HG03025 (cell line): ENCODE measurements at regions not wholly inside any gene's neighbourhood (a gene's known extent, or its start where the extent isn't known, plus 50 kb on each side); places are given as distances from the start of the nearest gene placed in this dataset.
"Not testable (repeated sequence)": the region's sequence is repeated elsewhere in the genome, so short reads cannot be mapped to it uniquely, and the experiment has no call there.

Experiments
- ATAC-seq: cut with Tn5 transposase; IDR thresholded peaks from one replicate; pipeline ENCODE4 v1.9.1; 2021; ENCODE audit warnings: mild to moderate bottlenecking, moderate library complexity; ENCODE audit not compliant: unreplicated experiment, low FRiP score

DNA sequence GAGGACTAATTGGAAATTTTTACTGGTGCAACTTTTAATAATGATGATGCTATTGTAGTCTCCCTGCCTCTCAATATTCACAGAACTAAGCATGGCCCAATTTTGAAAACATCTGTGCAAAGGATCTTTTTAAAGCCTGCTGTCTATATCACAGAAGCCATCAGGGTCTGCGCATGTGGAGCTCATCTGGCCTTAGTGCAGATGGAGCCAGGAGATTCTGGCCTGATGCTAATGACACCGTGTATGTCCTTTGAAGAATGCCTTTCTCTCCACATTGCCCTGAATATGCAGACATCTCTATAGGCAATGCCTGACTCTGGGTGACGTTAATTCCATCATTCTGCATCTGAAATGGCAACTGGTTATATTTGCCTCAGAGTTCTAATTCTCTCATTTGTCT lies 1205.9 kb downstream of the AACS start:
- no peak for ATAC-seq

DNA sequence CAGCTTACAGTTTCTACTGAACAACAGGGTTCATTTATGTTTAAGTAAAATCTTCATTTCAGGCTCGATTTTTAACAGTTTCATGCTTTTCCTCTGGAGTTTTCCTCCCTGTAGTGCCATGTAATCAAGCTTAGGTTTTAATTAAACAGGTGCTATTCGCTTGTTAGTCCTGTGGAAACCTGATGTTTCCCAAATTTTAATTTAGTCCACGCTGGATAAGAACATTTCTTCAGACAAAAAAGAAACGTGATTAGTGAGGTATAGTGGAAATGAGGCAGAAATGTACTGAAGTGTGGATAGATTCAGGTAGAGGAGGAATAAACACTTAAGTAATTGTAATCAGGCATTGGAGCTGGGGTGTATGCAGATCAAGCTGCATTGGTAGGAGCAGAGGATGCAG lies 1217.5 kb downstream of the AACS start:
- no peak for ATAC-seq

DNA sequence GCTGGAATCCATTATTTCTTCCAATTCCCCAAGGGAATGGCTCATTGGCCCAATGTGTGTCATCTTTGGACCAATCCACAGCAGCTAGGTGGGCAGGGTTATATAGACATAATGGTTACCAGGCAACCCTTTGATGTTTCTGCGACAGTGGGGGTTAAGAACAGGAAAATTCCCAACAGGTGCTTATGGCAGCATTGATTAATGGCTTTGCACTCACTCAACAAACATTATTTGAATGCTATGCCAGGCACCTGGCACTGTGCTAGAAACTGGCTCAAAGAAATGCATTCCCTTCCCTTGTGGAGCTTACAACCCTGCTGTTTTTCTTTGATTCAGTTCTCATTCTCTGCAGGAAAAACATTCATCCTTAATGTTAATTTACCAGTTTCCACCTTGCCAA lies 1221.0 kb downstream of the AACS start:
- no peak for ATAC-seq

- ATAC-seq, result no peak
These were observed 1225.2 kb downstream of the AACS start for GRCh38 chr12:126290456-126290855.

- not testable (repeated sequence) for ATAC-seq
These were observed 1226.8 kb downstream of the AACS start for GRCh38 chr12:126291987-126292386.

GRCh38 chr12:126295652-126296051 lies 1230.4 kb downstream of the AACS start:
- no peak for ATAC-seq

GRCh38 chr12:126309278-126309677 lies 1244.0 kb downstream of the AACS start:
- no peak for ATAC-seq

DNA sequence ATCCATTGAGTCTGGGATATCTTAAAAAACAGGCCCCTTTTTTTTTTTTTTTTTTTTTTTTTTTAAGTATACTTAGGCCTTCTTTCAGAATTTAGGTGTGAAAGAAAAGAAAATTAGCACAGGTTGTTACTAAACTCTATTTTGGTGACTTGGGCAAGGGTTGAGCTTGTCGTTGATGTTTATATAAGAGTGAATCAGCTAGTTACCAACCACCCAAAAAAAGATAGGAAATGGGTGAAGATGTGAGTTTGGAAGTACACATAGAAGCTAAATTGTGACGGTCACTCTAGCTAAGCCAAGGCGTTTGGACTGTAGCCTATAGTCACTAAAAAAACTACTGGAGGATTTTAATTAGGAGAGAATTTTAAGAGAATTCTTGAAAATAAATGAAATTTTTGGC lies 1247.2 kb downstream of the AACS start:
- ATAC-seq, result no peak

- no peak for ATAC-seq
These were observed 1251.2 kb downstream of the AACS start for GRCh38 chr12:126316411-126316810.

- ATAC-seq, result no peak
These were observed 1272.6 kb downstream of the AACS start for GRCh38 chr12:126337556-126338441.

GRCh38 chr12:126342866-126343265 lies 1277.6 kb downstream of the AACS start:
- no peak for ATAC-seq

DNA sequence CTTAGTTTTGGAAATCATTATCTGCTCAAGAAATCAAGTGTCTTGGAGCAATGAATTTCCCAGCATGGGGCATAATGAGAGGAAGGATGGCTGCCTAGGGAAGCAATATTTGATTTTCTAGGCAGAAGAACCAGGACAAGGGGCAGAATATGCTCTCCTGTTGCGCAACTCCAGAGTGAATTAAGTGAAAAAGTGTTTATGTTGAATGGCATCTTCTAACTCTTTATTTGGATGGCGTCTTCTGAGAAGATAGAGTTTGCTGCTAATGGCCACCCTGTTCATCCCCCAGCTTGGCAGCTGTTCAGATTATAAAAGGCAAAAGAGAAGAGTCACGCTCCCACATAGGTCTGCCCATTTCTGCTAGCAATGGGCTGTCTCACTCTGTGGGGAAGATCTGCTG lies 1278.1 kb downstream of the AACS start:
- no peak for ATAC-seq

- no peak for ATAC-seq
These were observed 1280.9 kb downstream of the AACS start for GRCh38 chr12:126346087-126346486.

GRCh38 chr12:126347421-126347820 lies 1282.2 kb downstream of the AACS start:
- no peak for ATAC-seq

DNA sequence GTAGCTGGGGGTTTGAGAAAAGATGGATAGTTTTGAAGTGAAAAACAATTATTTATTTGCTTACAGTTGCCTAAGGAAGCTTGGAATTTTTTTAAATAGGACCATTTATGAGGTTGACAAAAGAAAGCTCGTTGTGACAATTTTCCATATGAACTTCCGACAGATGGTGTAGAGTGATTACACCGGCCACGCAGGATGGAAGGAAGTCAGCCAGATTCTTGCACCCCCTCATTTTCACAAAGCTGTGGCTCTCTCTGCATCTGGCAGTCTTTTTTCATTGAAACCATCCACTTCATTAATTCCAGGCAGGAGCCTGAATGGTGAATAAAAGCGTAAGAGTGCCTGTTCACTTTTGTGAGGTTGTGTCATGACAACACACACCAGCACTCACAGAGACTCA lies 1284.1 kb downstream of the AACS start:
- ATAC-seq, result no peak

- no peak for ATAC-seq
These were observed 1288.4 kb downstream of the AACS start for GRCh38 chr12:126353604-126354003.

GRCh38 chr12:126354633-126355032 lies 1289.4 kb downstream of the AACS start:
- no peak for ATAC-seq

GRCh38 chr12:126355346-126355745 lies 1290.1 kb downstream of the AACS start:
- no peak for ATAC-seq

DNA sequence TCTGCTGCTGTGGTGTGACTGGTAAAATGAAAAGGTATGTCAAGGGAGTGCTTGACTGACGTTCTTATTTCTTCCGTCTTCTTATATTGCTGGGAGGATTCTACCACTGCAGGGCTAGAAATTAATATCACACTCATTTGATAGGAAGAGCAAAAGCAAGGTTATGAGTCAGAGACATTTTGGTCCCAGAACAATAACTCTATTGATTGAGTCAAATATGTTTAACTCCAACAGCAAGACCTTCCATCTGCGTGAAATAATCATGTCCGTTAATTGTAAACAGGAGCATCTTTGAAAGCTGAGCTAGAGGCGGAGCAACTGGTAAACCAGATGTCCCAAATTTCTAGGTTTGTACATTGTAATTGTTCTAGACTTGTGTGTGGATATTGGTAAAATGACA lies 1293.6 kb downstream of the AACS start:
- ATAC-seq, result no peak

DNA sequence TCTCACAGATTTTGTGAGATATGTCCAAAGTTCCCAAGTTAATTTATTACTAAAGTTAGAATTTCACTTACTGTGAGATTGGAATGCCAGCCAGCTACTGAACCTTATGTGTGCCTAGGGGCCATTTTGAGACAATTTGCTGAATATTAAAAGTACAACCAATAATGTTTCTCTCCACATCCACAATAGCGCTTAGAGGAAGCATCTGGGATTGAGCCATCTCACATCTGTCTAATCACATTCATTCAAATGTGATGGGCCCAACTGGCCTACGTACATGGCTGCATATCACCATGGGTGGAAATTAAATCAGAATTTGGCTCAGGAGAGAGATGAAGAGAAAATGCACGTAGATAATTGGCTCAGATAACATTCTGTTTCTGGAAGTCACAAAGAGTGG lies 1294.0 kb downstream of the AACS start:
- no peak for ATAC-seq

- no peak for ATAC-seq
These were observed 1296.6 kb downstream of the AACS start for GRCh38 chr12:126361804-126362203.

GRCh38 chr12:126362493-126362892 lies 1297.3 kb downstream of the AACS start:
- ATAC-seq, result no peak
